Bone marrow (tissue), 2 donors: ENCODE measurements at regions not wholly inside any gene's neighbourhood (a gene's known extent, or its start where the extent isn't known, plus 50 kb on each side); places are given as distances from the start of the nearest gene placed in this dataset.
A peak's percentile ranks its signal among the peaks of the same experiment; 100 is the strongest.

Experiments
- DNase-seq, 2 donors: peaks; one replicate each; lab custom pipeline; 2025; lab: John Stamatoyannopoulos, UW

GRCh38 chr14:71287567-71287966 lies 380.3 kb downstream of the PCNX1 start:
- DNase-seq, result no peak

GRCh38 chr14:71289536-71289935 lies 382.3 kb downstream of the PCNX1 start:
- DNase-seq, result no peak

- no peak for DNase-seq
These were observed 383.0 kb downstream of the PCNX1 start for GRCh38 chr14:71290301-71290700.

GRCh38 chr14:71290960-71291466 lies 383.8 kb downstream of the PCNX1 start:
- peak in 1 of 2 donors; percentile 41 for DNase-seq

GRCh38 chr14:71296184-71296583 lies 388.9 kb downstream of the PCNX1 start:
- DNase-seq, result no peak

GRCh38 chr14:71300566-71301330 lies 393.5 kb downstream of the PCNX1 start:
- no peak for DNase-seq

- DNase-seq, result no peak
These were observed 394.4 kb downstream of the PCNX1 start for GRCh38 chr14:71301611-71302010.

GRCh38 chr14:71304690-71305089 lies 397.4 kb downstream of the PCNX1 start:
- no peak for DNase-seq

GRCh38 chr14:71308671-71309070 lies 401.4 kb downstream of the PCNX1 start:
- DNase-seq, result no peak

- no peak for DNase-seq
These were observed 402.5 kb downstream of the PCNX1 start for GRCh38 chr14:71309756-71310155.

GRCh38 chr14:71311061-71311460 lies 403.8 kb downstream of the PCNX1 start:
- DNase-seq, result no peak

- DNase-seq, result no peak
These were observed 407.5 kb downstream of the PCNX1 start for GRCh38 chr14:71314717-71315116.

- DNase-seq, result no peak
These were observed 410.3 kb downstream of the PCNX1 start for GRCh38 chr14:71317385-71318096.

- DNase-seq, result no peak
These were observed 410.8 kb downstream of the PCNX1 start for GRCh38 chr14:71318097-71318459.

GRCh38 chr14:71319666-71320065 lies 412.4 kb downstream of the PCNX1 start:
- DNase-seq, result no peak

GRCh38 chr14:71320107-71320733 lies 413.0 kb downstream of the PCNX1 start, which contains the start of gene SIPA1L1:
Gene SIPA1L1 (plus strand): TSS chr14:71320476.
- DNase-seq, result peak; percentile 86 to 95

- peak in 1 of 2 donors; percentile 66 for DNase-seq
These were observed 413.7 kb downstream of the PCNX1 start for GRCh38 chr14:71320734-71321573.

GRCh38 chr14:71321574-71322315 lies 414.5 kb downstream of the PCNX1 start:
- no peak for DNase-seq

GRCh38 chr14:71322655-71323250 lies 415.5 kb downstream of the PCNX1 start:
- peak in 1 of 2 donors; percentile 69 for DNase-seq

- peak in 1 of 2 donors; percentile 52 for DNase-seq
These were observed 417.6 kb downstream of the PCNX1 start for GRCh38 chr14:71324767-71325272.
